ENCODE measurements at regions not wholly inside any gene's neighbourhood (a gene's known extent, or its start where the extent isn't known, plus 50 kb on each side); places are given as distances from the start of the nearest gene placed in this dataset.

DNA sequence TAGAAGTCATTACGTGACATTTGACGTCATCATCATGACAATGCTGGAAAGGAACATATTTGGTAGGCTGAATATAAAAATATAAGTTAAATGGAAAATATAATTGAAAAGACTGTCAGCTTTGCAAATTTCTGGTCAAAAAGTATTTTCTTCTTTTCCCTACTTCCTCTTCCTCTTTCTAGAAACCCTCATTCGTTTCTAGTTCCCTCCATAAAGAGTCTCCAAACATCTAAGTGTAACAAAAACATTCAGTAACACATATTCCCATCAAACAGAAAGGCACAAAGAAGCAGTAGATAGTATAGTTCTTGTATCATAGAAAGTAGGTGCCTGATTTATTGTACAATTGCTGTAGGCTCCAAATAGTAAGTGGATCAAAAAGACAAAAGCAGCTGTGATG is 150.8 kb upstream of the FAM83B start:
- TF ChIP-seq, protein P1, sequence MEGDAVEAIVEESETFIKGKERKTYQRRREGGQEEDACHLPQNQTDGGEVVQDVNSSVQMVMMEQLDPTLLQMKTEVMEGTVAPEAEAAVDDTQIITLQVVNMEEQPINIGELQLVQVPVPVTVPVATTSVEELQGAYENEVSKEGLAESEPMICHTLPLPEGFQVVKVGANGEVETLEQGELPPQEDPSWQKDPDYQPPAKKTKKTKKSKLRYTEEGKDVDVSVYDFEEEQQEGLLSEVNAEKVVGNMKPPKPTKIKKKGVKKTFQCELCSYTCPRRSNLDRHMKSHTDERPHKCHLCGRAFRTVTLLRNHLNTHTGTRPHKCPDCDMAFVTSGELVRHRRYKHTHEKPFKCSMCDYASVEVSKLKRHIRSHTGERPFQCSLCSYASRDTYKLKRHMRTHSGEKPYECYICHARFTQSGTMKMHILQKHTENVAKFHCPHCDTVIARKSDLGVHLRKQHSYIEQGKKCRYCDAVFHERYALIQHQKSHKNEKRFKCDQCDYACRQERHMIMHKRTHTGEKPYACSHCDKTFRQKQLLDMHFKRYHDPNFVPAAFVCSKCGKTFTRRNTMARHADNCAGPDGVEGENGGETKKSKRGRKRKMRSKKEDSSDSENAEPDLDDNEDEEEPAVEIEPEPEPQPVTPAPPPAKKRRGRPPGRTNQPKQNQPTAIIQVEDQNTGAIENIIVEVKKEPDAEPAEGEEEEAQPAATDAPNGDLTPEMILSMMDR (conservative IDR thresholded peaks at IDR 0.05; ENCODE audit: control insufficient read depth, insufficient read depth, low read depth, low read length): no peak
- no peak for DNase-seq (ENCODE audit: low read depth)
- H3K4me3 ChIP-seq (ENCODE audit: control insufficient read depth, low read depth, low read length): no peak overlapping the region

- TF ChIP-seq, protein P1 (conservative IDR thresholded peaks at IDR 0.05; ENCODE audit: control insufficient read depth, insufficient read depth, low read depth, low read length): peak; percentile 22
- peak; percentile 19 for DNase-seq (ENCODE audit: low read depth)
- no peak overlapping the region for H3K4me3 ChIP-seq (ENCODE audit: control insufficient read depth, low read depth, low read length)
Measured at GRCh38 chr6:54697424-54697823, 149.1 kb upstream of the FAM83B start.

GRCh38 chr6:54698974-54699373 is 147.6 kb upstream of the FAM83B start:
- H3K4me3 ChIP-seq (ENCODE audit: control insufficient read depth, low read depth, low read length): no peak overlapping the region
- no peak for DNase-seq (ENCODE audit: low read depth)
- TF ChIP-seq, protein P1 (conservative IDR thresholded peaks at IDR 0.05; ENCODE audit: control insufficient read depth, insufficient read depth, low read depth, low read length): no peak

- no peak for DNase-seq (ENCODE audit: low read depth)
- TF ChIP-seq, protein P1 (conservative IDR thresholded peaks at IDR 0.05; ENCODE audit: control insufficient read depth, insufficient read depth, low read depth, low read length): no peak
- no peak overlapping the region for H3K4me3 ChIP-seq (ENCODE audit: control insufficient read depth, low read depth, low read length)
Measured at GRCh38 chr6:54700158-54700557, 146.4 kb upstream of the FAM83B start.

- no peak for DNase-seq (ENCODE audit: low read depth)
- no peak overlapping the region for H3K4me3 ChIP-seq (ENCODE audit: control insufficient read depth, low read depth, low read length)
- TF ChIP-seq, protein P1 (conservative IDR thresholded peaks at IDR 0.05; ENCODE audit: control insufficient read depth, insufficient read depth, low read depth, low read length): no peak
Measured at GRCh38 chr6:54702772-54703171, 143.8 kb upstream of the FAM83B start.

DNA sequence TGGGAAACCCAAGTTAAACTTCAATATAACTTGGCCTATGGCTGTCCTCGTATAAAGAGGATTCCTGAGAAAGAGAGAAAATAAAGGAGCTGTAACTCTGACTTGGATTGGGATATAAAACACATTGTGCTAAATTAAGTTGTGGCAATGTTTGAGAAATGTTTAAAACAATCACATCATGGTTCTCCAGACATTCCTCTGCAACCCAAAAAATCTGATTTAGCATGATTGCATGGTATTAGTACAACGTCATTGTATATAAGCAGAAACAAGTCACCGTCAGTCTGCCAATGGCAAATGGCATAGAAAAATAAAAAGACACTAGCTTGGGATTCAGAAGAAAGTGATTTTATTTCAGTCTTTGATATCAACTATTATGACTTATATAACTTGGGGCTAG is 140.2 kb upstream of the FAM83B start:
- TF ChIP-seq, protein P1 (conservative IDR thresholded peaks at IDR 0.05; ENCODE audit: control insufficient read depth, insufficient read depth, low read depth, low read length): no peak
- H3K4me3 ChIP-seq (ENCODE audit: control insufficient read depth, low read depth, low read length): no peak overlapping the region
- DNase-seq (ENCODE audit: low read depth): no peak

Data from fibroblast of mammary gland (primary cell).